IPS-NIHi11 (cell line): ENCODE measurements at regions not wholly inside any gene's neighbourhood (a gene's known extent, or its start where the extent isn't known, plus 50 kb on each side); places are given as distances from the start of the nearest gene placed in this dataset.

Source experiments
- DNase-seq: peaks from one replicate; pipeline ENCODE4 v3.0.0; 2012; ENCODE audit warnings: mixed read lengths, low spot score

DNA sequence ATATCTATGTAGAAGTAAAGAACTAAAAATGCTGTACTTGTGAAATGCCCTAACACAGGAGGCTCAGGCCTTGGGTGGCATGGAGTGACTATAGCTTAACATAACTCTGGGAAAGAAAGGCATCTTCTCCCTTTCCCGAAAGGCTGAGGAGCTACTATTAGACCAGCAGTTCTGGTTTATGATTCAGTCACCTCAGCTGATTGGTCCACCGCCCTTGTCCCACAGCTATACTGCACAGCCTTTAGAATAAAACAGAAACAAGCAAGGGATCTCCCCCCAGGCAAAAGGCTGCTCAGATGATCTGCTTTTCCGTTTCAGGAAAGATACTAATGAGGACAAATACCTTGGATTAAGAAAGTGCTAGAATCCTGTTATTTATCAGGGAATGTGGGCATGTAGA, 171.3 kb downstream of the SNCA start:
- no peak for DNase-seq

DNA sequence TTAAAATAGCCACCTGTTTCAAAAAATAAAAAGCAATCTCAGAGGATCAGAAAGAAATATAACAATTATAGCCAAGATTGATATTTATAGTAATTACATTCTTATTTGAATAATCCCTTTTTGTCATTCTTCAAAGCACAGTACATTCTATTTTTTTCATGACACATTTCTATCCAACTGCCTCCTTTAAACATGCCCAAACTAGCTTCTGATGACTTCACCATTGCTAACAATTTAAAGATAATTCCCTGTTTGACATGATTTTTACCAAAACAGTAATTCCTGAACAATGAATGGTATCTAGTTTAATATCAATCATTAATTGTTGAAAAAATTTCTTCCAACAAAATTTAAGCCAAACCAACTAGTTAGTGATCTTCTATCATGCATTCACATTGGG, 172.4 kb downstream of the SNCA start:
- DNase-seq, result no peak

DNA sequence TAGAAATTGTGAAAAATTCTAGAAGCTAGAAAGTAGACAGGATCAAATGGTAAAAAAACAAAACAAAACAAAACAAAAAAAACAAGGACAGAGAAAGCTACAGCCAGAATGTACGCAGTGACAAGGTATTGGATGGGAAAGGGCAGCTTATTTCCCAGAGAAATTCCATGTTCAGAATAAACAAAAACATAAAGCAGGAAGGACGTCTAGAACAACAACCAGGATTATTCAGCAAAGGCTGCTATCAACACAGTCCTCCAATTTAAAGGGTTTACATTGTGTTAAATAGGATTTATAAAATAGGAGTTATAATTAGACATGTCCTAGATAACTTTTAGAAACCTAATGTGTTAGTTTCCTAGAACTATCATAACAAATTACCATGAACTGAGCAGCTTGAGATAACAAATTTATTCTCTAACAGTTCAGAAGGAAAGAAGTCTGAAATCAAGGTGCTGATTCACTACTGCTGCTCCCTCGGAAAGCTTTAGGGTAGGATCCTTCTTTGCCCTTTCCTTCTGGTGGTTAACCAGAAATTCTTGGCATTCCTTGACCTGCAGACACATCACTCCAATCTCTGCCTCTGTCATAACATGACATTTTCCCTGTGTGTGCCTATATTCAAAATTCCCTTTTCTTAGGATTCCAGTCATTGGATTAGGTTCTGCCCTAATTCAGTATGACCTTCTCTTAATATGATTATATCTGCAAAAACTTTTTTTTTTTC, 175.6 kb downstream of the SNCA start:
- DNase-seq, result peak; percentile 42

DNA sequence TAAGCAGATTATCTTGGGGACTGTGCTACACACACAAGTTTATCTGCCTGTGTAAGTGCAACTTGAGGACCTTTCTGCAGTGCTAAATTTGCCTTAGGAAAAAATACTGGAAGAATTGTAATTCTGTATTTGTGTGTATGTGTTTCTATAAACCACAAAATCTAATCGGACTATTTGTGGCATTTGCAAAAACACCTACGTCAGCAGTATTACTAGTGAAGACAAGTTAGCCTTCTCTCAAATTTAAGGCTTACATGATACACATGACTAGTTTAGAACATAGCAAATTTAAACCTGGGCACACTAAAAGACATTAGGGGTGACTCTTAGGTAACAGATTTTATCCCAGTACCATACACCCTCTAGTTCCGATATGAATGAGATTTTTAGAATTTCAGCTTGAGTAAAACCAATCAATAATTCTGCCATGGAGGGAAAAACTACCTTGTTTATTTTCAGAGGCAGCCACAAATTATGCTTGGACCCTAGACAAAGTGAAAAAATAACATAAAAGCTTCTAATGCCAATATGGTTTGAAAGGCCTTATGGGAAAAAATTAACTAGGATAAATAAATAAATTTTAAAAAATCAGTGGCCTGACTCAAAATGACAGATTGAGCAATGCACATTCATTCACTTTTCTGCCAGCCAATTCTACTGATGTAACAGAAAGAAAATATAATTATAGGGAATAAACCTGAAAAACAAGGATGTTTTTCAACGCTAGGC, 176.4 kb downstream of the SNCA start:
- no peak for DNase-seq

DNA sequence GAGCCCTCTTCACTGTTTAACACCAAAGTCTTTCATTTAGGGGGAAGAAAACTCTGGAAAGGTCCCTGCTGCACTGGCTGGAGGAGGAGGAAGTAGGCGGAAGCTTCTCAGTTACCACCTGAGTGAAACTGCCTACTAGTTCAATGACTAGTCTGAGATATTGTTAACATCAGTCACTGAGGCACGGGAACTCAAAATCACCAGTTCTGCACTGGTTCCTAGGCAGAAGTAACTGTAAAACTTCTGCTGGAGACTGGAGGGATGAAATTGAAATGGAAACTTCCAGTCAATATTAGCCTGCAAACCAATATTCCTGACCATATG, 178.3 kb downstream of the SNCA start:
- no peak for DNase-seq

DNA sequence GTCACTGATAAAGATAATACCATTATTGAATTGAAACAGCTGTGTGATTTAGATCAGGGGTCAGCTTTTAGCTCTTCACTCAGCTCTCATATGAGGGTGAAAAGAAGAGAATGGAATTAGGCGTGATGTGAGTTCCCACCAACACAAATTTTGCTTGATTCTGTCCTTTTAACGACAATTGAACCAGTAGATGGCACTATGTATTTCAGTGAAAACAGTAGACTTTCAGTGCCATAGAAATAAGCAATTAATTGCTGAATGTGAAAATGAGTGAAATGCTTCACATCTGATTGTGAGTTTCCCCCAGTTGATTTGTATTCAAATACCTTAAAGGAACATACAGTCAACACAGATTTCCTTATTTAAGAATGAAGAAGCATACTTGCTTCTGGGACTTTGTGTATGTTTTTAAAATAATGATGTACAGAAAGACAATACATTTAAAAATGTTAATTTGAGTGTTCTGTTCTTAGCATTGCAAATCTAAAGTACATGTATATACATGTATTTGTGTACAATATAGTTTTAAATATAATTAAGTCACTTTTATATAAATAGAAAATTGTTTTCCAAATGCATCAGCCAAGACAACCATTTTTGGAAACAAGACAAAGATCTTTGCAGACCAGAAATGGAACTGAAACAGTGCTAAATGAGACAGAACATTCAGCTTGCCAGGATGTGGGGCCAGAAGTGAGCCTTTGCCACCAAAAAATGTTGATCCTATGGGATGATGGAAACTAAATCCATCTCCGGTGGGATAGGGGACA, 178.8 kb downstream of the SNCA start:
- DNase-seq, result peak; percentile 9

DNA sequence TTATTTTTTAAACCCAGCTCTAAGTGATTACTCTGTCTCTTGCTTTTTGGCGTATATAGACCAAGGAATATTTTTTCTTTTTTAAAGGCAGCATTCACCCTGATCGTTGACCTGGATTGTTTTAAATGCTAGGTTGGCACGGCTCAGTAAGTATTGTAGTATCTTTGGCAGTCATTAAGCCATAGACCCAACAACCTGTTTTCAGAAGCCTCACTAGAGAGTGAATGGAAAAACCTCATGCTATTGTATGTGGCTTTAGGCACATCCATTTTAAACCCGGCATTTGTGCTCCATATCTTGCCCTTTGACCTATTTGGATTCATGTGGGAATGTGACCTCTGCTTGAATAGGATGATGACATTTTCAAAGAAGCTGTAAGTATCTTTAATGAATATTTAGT, 183.9 kb downstream of the SNCA start:
- DNase-seq, result no peak

DNA sequence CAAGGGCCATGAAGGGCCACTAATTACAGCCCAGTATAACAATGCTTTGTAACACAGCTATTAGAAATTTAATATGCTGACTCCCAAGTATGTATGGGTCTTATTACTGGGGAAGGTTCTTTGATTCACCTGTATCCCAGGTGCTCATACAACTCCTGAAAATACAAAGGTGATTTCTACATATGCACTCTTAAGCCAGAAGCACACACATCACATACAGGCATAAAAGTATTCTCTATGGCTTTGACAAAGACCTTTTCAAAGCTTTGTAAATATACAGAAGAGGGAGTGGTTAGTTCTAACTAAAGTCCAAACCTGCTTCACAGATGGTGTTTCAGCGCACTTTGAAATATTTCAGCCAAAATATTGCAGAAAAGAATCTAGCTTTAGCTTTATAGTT, 191.5 kb downstream of the SNCA start:
- no peak for DNase-seq

DNA sequence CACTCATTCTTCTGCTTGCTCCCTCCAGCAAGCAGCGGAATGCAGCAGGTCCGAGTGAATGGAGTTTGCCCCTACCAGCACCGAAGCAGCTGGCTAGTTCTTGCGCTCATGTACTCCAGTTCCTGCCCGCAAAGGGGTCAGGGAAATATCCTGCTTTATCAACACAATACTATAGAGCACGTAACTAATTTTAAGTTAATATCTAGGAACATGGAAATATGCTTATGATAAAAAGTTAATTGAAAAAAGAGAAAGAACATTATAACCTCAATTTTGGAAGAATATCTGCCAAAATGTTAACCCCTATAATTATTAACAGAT, 195.6 kb downstream of the SNCA start:
- DNase-seq, result no peak

DNA sequence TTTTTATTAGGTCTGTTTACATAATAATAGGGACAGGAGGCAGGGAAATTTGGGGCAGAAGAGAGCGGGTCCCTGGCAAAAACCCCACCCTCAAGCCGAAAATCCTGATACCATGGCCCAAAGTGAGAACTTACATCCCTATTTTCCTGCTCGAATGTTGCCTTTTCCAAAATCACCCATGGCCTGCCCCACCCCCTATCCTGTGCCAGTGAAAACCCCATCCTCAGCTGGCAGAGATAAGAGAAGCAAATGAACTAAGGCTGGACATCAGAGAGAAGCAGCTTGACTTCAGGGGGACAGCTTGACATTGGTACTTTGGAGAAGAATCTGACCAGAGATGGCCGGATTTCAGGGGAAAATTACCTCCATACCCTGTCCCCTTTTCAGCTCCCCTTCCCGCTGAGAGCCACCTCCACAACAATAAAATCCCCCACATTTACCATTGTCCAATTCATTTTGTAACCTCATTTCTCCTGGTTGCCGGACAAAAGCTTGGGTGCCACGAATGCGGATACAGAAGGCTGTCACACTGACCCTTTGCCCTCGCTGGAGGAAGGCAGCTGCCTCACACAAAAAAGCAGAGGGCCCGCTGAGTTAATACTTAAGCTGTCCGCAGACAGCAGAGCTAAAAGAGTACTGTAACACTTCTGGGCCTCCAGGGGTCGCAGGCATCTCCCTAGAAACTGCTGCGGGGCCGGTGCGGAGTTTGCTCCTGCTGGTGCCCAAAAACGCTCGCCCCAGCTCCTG, 196.2 kb downstream of the SNCA start:
- DNase-seq, result peak; percentile 73

DNA sequence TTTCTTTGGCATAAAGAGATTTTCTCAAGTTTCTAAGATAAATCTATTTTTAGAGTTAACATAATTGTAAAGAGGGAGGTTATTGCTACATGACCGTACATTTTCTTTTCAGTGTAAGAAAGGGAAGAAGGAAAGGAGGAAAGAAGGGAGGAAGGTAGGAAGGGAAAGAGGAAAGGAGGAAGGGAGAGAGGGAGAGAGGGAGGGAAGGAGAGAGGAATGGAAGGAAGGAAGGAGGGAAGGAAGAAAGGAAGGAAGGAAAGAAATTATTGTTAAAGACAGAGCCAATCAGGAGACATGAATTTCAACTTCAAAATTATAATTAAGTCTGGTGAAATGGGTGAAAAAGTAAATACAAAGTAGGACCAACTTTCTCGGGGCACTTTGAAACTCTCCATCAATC, 197.6 kb downstream of the SNCA start:
- no peak for DNase-seq

DNA sequence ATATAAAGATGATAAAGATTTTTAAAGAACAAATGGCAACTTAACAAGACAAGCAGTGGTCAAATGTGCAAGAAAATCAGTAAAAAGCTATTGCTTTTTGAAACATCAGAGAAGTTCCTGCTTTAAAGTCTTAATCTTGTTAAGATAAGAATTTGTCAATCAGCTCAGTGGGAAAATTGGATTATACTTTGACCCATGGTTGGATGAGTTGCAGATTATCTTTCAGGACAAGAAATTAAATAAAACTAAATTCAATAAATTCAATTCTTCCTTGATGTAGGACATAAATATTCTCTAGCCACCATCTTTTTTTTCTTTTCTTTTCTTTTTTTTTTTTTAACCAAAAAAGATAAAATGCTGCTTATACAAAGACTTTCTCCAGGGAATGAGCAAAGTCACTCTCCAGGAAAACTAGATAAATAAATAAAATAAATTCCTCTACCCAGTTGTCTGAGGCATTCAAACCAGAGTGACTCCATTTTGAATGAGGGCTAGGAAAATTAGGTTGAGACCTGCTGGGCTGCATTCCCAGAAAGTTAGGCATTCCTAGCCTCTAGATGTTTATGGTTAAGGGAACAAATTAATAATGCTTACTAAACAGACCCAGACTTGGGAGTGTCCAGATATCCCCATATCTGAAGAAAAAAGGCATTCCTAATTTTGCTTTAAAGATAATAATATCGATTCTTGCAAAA, 211.2 kb downstream of the SNCA start:
- DNase-seq, result no peak

DNA sequence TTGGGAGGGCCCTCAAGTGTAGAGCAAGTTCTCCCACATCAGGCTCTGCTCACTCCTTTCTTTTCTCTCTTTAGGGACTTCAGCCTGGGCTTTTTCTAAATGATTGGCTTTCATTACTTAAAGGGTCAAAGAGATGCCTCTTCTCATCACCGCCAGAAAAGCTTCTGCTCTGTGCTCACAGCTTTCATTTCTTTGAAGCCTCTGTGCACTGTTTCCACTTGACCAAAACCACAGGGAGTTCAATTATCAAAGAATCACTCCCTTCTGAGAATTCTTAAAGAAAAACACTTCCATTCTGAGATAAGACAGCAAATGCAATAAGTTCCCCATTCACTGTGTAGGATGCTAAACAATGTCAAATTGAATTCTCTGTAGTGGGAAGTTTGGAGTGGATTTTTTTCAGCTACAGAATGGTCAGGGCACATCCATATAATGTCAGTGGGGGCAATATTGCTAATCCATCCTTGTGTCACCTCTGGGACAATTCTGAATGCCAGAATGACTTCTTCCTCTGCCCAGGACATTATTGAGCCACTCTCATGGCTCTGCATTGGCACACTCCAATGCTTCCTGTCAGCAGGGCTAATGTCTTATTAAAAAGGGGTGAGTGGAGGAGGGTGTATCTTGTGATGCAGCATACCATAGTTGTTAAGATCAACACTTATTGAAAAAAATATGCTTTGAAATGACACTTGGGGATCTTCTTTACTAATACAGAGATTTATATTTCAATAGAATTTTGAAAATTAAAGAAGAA, 217.6 kb downstream of the SNCA start:
- no peak for DNase-seq

DNA sequence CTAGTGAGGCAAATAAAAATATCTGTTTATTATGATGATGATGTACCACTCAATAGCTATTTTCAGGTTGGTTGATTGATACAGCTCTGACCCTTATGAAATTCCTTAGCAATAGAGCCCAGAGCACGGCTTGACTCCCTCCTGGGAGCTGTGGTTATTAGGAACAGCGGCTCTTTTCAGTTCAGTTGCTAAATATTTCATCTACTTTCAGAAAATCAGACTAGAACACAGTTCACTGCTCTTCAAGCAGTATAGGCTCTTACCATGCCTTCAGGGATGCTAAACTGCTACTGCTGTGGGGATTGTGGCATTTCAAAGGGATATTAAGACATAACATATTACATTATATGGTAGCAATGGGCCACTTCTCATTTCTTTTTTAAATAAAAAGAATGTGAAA, 218.8 kb downstream of the SNCA start:
- no peak for DNase-seq

DNA sequence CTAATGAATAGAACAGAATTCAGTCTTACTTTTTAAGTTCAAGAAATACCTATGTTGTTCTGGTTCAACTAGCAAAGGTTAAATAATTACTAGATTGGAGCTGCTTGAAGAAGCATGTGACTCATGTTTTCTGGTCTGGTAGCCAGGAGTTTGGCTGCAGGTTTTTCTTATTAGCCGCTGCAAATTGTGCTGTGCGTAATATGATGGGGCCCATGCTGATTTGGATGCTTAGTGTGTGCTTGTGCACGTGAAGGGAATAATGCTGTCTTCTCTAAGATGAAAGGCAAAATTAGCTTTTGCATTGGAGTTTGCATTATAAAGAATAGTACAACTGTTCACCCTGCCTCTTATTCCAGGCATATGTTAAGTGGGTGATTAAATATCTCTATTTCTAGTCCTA, 219.6 kb downstream of the SNCA start:
- no peak for DNase-seq

DNA sequence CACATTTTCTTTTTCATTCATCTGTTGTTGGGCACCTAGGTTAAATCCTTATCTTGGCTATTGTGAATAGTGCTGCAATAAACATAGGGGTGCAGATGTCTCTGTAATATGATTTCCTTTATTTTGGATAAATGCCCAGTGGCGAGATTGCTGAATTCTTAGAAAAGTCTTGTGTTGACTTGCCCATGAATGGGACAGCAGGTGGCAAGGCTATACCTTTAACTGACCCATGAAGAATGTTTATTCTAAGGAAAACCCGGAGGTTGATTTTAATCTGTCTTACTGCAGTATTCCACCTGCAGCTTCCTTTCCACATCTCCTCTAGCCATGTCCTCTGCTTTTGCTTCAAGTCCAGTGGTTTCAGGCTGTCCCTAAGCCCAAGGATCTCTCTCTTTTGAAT, 220.6 kb downstream of the SNCA start:
- no peak for DNase-seq

DNA sequence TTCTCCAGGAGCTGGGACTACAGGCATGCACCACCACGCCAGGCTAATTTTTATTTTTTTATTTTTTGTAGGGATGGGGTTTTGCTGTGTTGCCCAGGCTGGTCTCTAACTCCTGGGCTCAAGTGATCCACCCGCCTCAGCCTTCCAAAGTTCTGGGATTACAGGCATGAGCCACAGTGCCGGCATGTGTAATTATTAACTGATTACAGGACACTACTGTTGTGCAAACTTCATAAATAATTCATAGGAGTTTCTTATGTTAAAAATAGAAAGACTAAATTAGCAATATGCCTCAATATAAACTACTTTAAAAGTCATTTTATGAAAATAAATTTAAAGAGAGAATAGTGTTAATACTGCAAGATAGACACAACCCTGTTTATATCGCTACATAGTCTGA, 221.9 kb downstream of the SNCA start:
- DNase-seq, result no peak

DNA sequence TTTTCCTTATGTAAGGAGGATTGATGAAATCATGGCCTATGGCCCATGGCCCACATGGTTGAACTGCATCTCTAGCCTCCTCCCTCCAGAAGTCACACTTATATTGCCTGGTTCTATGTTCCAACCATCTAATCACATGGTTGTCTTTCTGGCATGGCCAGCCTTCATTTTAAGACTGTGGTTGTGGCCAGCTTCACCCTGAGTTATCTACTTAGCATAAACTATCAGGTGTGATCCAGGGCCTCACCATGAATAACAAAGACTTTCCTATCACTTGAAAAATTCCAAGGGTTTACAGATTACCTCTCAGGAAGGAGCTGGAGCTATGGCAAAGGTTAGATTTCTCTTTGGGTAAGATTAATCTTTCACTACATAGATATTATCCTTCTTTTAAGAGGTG, 222.8 kb downstream of the SNCA start:
- DNase-seq, result no peak

DNA sequence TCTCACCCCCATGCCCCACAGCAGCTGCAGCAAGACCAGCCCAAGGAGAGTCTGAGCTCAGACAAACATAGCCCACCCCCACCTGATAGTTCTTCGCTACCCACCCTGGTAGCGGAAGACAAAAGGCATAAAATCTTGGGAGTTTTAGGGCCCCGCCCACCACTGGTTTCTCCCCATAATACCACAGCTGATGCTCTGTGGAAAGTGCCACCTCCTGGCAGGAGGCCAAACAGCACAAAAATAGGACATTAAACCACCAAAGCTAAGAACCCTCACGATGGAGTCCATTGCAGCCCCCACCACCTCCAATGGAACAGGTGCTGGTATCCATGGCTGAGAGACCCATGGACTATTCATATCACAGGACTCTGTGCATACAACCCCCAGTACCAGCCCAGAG, 226.7 kb downstream of the SNCA start:
- no peak for DNase-seq

DNA sequence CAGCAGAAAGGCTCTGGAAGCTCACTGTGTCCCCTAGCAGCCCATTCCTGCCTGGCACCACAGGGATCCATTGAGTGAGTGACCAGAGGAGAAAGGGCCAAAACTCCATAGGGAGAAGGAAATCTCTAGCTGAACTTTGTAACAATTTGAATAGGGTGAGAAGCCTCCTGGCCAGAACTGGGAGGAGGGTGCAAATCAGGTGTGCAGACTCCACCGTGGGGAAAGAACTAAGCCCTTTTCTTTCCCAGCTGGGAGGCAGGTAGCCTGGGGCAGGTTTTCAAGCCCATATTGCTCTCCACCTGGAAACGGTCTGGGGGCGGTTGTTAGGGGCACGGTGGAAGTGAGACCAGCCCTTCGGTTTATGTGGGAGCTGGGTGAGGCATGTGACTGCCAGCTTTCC, 227.2 kb downstream of the SNCA start:
- DNase-seq, result no peak

DNA sequence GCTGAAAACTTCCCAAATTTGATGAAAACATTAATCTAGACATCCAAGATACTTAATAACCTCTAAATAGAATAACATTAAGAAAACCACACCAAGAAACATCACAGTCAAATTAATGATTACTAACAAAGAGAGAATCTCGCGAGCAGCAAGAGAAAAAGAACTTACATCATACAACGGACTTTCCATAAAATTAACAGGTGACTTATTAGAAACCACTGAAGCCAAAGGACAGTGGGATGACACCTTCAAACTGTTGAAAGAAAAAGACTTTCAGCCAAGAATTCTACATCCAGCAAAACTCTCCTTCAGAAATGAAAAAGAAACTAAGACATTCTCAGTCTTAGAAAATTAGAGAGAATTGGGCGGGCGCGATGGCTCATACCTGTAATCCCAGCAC, 232.0 kb downstream of the SNCA start:
- DNase-seq, result no peak
